K562 (cell line): ENCODE measurements at regions not wholly inside any gene's neighbourhood (a gene's known extent, or its start where the extent isn't known, plus 50 kb on each side); places are given as distances from the start of the nearest gene placed in this dataset.

ENCODE experiments used
- ATAC-seq: fragments of 200-7000 bp; cut with Tn5 transposase; 3 replicates; pipeline ENCODE4 v1.9.1; 2020; ENCODE audit warnings: moderate library complexity
- BruUV-seq: library from RNA; stranded (reverse); fragments of 400-500 nt; replicated peaks from 2 replicates; lab custom pipeline; 2021; lab: Mats Ljungman, UMichigan
- CTCF ChIA-PET: fragments of 300-600 bp; formaldehyde crosslinking; extraction: SDS; loops from one replicate; lab custom pipeline; 2021; ENCODE audit warnings: low intra/inter-chr PET ratio; lab: Yijun Ruan, JAX
- POLR2A ChIA-PET: fragments of 300-600, 350-650 bp; sonication (Branson Sonifier 250); formaldehyde crosslinking; extraction: SDS; loops from one replicate; lab custom pipeline; 2021; ENCODE audit warnings: antibody characterized with exemption, inconsistent platforms; lab: Yijun Ruan, JAX
- DNase-seq, 4 experiments: peaks; one replicate each; pipeline versions ENCODE4 v3.0.0 to v3.0.0-alpha.2; 2011 to 2018; ENCODE audit warnings: low spot score in 3 of 4, mixed read lengths in 3 of 4; ENCODE audit errors: extremely low read depth in 1 of 4
- FAIRE-seq: peaks from 2 replicates; lab custom pipeline; 2011; peaks lifted over from hg19 to GRCh38; lab: Jason Lieb, UNC
- H2AFZ ChIP-seq: 2 replicates; pipeline ENCODE4 v1.6.0; 2011; ENCODE audit warnings: low read depth, low read length, control low read depth, inconsistent platforms
- H3K27ac ChIP-seq: fragments of 200-600 bp; 3 replicates; pipeline ENCODE4 v1.8.0; 2011; ENCODE audit warnings: low read depth, mild to moderate bottlenecking, control low read depth, inconsistent platforms, low read length, moderate library complexity, mixed read lengths; ENCODE audit errors: extremely low read depth
- H3K27me3 ChIP-seq, 2 experiments: fragments of 300-600 bp in 1 of 2; 2 replicates in 1 of 2; 3 replicates in 1 of 2; pipeline versions ENCODE4 v1.6.0 to v1.8.0; 2011; ENCODE audit warnings: inconsistent platforms in 2 of 2, low read length in 2 of 2, mild to moderate bottlenecking in 1 of 2, mixed read lengths in 1 of 2, moderate library complexity in 1 of 2; ENCODE audit not compliant: control insufficient read depth in 2 of 2, insufficient read depth in 2 of 2
- H3K36me3 ChIP-seq: fragments of 300-600 bp; 3 replicates; pipeline ENCODE4 v1.8.0; 2011; ENCODE audit warnings: mild to moderate bottlenecking, low read length, inconsistent platforms; ENCODE audit not compliant: control insufficient read depth, insufficient read depth
- H3K4me1 ChIP-seq, 2 experiments: fragments of 200-600 bp in 1 of 2; replicated peaks in 1 of 2; 2 replicates in 1 of 2; 3 replicates in 1 of 2; pipeline versions ENCODE4 v1.5.1 to v1.8.0; 2011; ENCODE audit warnings: inconsistent platforms in 2 of 2, low read length in 2 of 2, mild to moderate bottlenecking in 1 of 2, mixed read lengths in 1 of 2, moderate library complexity in 1 of 2; ENCODE audit not compliant: control insufficient read depth in 2 of 2, insufficient read depth in 2 of 2
- H3K4me2 ChIP-seq: 2 replicates; pipeline ENCODE4 v1.6.1; 2011; ENCODE audit warnings: low read length, control low read depth, inconsistent platforms, mixed read lengths; ENCODE audit not compliant: insufficient read depth
- H3K4me3 ChIP-seq: fragments of 200-600 bp; sonication (generic), shearing (Covaris generic); 2 replicates; pipeline ENCODE4 v1.5.1; 2016; ENCODE audit warnings: control low read depth, inconsistent platforms
- H3K79me2 ChIP-seq: fragments of 200-600 bp; 3 replicates; pipeline ENCODE4 v1.8.0; 2011; ENCODE audit warnings: low read length, inconsistent platforms; ENCODE audit not compliant: control insufficient read depth, insufficient read depth
- H3K9ac ChIP-seq, 2 experiments: 2 replicates each; pipeline versions ENCODE4 v1.6.0 to v1.6.1; 2011; ENCODE audit warnings: low read depth in 2 of 2, low read length in 2 of 2, control low read depth in 1 of 2, inconsistent platforms in 1 of 2, mild to moderate bottlenecking in 1 of 2, mixed read lengths in 1 of 2; ENCODE audit not compliant: insufficient read depth in 1 of 2
- H3K9me1 ChIP-seq: one replicate; pipeline ENCODE4 v1.6.0; 2011; ENCODE audit warnings: inconsistent platforms, mild to moderate bottlenecking, low read length, moderate library complexity; ENCODE audit not compliant: control insufficient read depth, insufficient read depth
- H3K9me3 ChIP-seq: replicated peaks from 2 replicates; pipeline ENCODE4 v1.5.1; 2011; ENCODE audit warnings: low read depth, low read length, inconsistent platforms; ENCODE audit not compliant: control insufficient read depth, insufficient read depth
- H4K20me1 ChIP-seq: replicated peaks from 2 replicates; pipeline ENCODE4 v1.6.1; 2011; ENCODE audit warnings: low read length, inconsistent platforms, mixed read lengths; ENCODE audit not compliant: control insufficient read depth, insufficient read depth
- DEAF1 ChIP-seq: fragments of 450-650 bp; formaldehyde crosslinking; IDR thresholded peaks from 2 replicates; pipeline ENCODE4 v1.4.0; 2020; ENCODE audit warnings: mild to moderate bottlenecking, moderate library complexity
- HDAC8 ChIP-seq: fragments of 450-650 bp; IDR thresholded peaks from 2 replicates; pipeline ENCODE4 v1.6.1; 2016; ENCODE audit warnings: mild to moderate bottlenecking, missing genetic modification characterization, moderate library complexity, missing compliant biosample characterization
- MYC ChIP-seq, 2 experiments: fragments of 250-450 bp in 1 of 2; sonication (Bioruptor Pico) in 1 of 2; IDR thresholded peaks; 2 replicates each; pipeline versions ENCODE4 v1.5.1 to v1.6.1; 2012 to 2021; ENCODE audit warnings: low read depth in 2 of 2, borderline replicate concordance in 1 of 2, improper control_type of control experiment in 1 of 2, low read length in 1 of 2, mild to moderate bottlenecking in 1 of 2, moderate library complexity in 1 of 2
- PHB2 ChIP-seq: fragments of 450-650 bp; IDR thresholded peaks from 2 replicates; pipeline ENCODE4 v1.6.1; 2017; ENCODE audit warnings: low read depth
- WGBS: fragments of 100-300 bp; shearing (Covaris generic); methylation state at CpG from one replicate; pipeline ENCODE4 v1.1.6; 2016; ENCODE audit warnings: low coverage, mixed read lengths; ENCODE audit not compliant: insufficient coverage; ENCODE audit errors: missing lambda C conversion rate; 5-methylcytosine and 5-hydroxymethylcytosine counted together
- in situ Hi-C: fragments of 300-500 bp; cut with MboI; formaldehyde crosslinking; loops from 4 replicates; pipeline ENCODE4 v1.15.0; 2018; ENCODE audit warnings: inconsistent platforms, mixed read lengths
- intact Hi-C: fragments of 100-400 bp; cut with micrococcal nuclease; formaldehyde crosslinking; loops from 2 replicates; pipeline ENCODE4 v1.14.2; 2022
- TF ChIP-seq, protein P1 (sequence below): sonication (generic); formaldehyde crosslinking; IDR thresholded peaks from 2 replicates; pipeline ENCODE4 v1.8.1; 2023; ENCODE audit warnings: mild to moderate bottlenecking, missing genetic modification reagents

DNA sequence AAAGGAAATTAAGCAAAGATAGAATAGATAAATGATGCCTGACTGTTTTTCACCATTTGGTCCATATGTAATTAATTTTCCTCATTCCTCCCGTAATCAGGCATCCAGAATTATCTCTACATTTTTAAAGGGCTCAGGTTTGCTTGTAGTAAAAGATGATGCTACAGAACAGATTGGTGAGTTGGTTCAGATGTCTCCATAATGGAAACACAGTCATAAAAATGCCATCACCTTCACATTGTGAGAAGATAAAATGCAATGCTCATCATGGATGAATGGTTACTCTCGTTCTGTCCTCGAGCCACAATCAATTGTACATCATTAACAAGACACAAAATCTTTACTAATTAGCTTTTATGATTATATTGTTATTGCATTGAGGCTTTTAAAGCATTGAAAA is 64.9 kb upstream of the CELF2 start:
- H2AFZ ChIP-seq = no peak overlapping the region
- intact Hi-C loops (no loop called here), in situ Hi-C loops (no loop called here)
- H4K20me1 ChIP-seq = no peaks in the 10 kb centered on the region
- H3K27ac ChIP-seq = no peak overlapping the region
- H3K9me3 ChIP-seq = no peaks in the 10 kb centered on the region
- no peaks in the 10 kb centered on the region for H3K36me3 ChIP-seq
- no peak overlapping the region for H3K4me3 ChIP-seq
- H3K9ac ChIP-seq = no peak overlapping the region
- FAIRE-seq = no peak
- no peak for DNase-seq
- H3K27me3 ChIP-seq = no peaks in the 10 kb centered on the region; a peak in 1 of 5 replicates
- no peaks in the 10 kb centered on the region for H3K9me1 ChIP-seq
- no peaks in the 10 kb centered on the region for H3K79me2 ChIP-seq
- BruUV-seq = no TSS peak
- ATAC-seq = no peak
- H3K4me2 ChIP-seq = no peak overlapping the region
- TF ChIP-seq MYC (IDR thresholded peaks at IDR 0.05; ENCODE audit: low read depth, low read length) (no peak), MYC (CRISPR knock-in tag; IDR thresholded peaks at IDR 0.05; ENCODE audit: borderline replicate concordance, low read depth) (no peak), PHB2 (no peak), HDAC8 (tag) (no peak), DEAF1 (CRISPR knock-in tag) (no peak)
- TF ChIP-seq, protein P1, sequence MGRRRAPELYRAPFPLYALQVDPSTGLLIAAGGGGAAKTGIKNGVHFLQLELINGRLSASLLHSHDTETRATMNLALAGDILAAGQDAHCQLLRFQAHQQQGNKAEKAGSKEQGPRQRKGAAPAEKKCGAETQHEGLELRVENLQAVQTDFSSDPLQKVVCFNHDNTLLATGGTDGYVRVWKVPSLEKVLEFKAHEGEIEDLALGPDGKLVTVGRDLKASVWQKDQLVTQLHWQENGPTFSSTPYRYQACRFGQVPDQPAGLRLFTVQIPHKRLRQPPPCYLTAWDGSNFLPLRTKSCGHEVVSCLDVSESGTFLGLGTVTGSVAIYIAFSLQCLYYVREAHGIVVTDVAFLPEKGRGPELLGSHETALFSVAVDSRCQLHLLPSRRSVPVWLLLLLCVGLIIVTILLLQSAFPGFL (CRISPR knock-in tag) = no peak
- 0% methylated on average over 3 of the region's 3 CpGs for WGBS
- no peaks in the 10 kb centered on the region for H3K4me1 ChIP-seq
- CTCF ChIA-PET = no interaction called here
- POLR2A ChIA-PET = no interaction called here
